PFSK-1 (cell line): ENCODE measurements at regions not wholly inside any gene's neighbourhood (a gene's known extent, or its start where the extent isn't known, plus 50 kb on each side); places are given as distances from the start of the nearest gene placed in this dataset.

Experiments
- FOXP2 ChIP-seq: optimal IDR thresholded peaks from 2 replicates; pipeline ENCODE3; 2011; ENCODE audit warnings: borderline replicate concordance, control low read depth, inconsistent platforms; ENCODE audit not compliant: insufficient read depth; ENCODE audit errors: extremely low read length, extremely low read depth
- POLR2AphosphoS5 ChIP-seq: IDR thresholded peaks from 2 replicates; pipeline ENCODE4 v1.6.1; 2012; ENCODE audit warnings: low read depth, mild to moderate bottlenecking, control low read depth, low read length, moderate library complexity
- SIN3A ChIP-seq: IDR thresholded peaks from 2 replicates; pipeline ENCODE4 v1.6.1; 2012; ENCODE audit warnings: mild to moderate bottlenecking, low read length, moderate library complexity, borderline replicate concordance; ENCODE audit not compliant: insufficient read depth

DNA sequence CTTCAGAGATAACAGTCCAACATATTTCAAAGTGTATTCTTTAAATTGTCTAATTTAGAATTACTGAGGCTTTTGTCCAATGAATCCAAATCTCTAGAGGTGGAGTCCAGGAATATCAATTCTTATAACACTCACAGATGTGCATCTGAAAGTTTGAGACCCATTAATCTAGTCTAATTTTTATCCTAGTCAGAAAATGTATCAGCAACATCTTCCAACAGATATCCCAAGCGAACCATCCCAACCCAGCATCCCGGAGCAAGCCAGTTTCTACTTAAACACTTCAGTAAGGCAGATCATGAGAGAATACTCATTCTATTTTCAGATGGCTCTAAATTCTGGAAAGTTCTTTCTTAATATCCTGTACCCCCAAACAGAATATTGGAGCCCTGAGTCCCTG is 113.5 kb downstream of the BBS10 start:
- TF ChIP-seq SIN3A: no peak
- no peak for TF ChIP-seq POLR2AphosphoS5
- no peak for TF ChIP-seq FOXP2
